Activated CD8-positive, alpha-beta T cell treated with anti-CD3 and anti-CD28 coated beads for 36 hours (primary cell): ENCODE measurements at regions not wholly inside any gene's neighbourhood (a gene's known extent, or its start where the extent isn't known, plus 50 kb on each side); places are given as distances from the start of the nearest gene placed in this dataset.

Experiments
- ATAC-seq: fragments of 200-7000 bp; cut with Tn5 transposase; one replicate; pipeline ENCODE4 v1.10.0; 2021; ENCODE audit warnings: mild to moderate bottlenecking, moderate library complexity
- CTCF ChIA-PET: fragments of 350-600 bp; sonication (Branson Sonifier 250); formaldehyde crosslinking; loops from one replicate; lab custom pipeline; 2021; ENCODE audit warnings: antibody characterized with exemption; lab: Charles Lee
- POLR2A ChIA-PET: fragments of 350-600 bp; sonication (Branson Sonifier 250); formaldehyde crosslinking; loops from one replicate; lab custom pipeline; 2021; ENCODE audit warnings: antibody characterized with exemption; lab: Charles Lee
- DNase-seq: peaks from one replicate; pipeline ENCODE4 v3.0.0-alpha.2; 2020
- H3K27ac Mint-ChIP-seq: one replicate; pipeline ENCODE4 v1.8.0; 2021; ENCODE audit warnings: mild to moderate bottlenecking, mixed read lengths
- H3K27me3 Mint-ChIP-seq: one replicate; pipeline ENCODE4 v1.8.0; 2021; ENCODE audit warnings: mixed read lengths
- H3K36me3 Mint-ChIP-seq: one replicate; pipeline ENCODE4 v1.8.0; 2021; ENCODE audit warnings: low read depth, mixed read lengths
- H3K4me1 Mint-ChIP-seq: one replicate; pipeline ENCODE4 v1.8.0; 2021; ENCODE audit warnings: low read depth, mixed read lengths
- H3K4me3 Mint-ChIP-seq: one replicate; pipeline ENCODE4 v1.8.0; 2021; ENCODE audit warnings: mild to moderate bottlenecking, moderate library complexity, mixed read lengths
- H3K9me3 Mint-ChIP-seq: one replicate; pipeline ENCODE4 v1.8.0; 2021; ENCODE audit warnings: mixed read lengths
- intact Hi-C: fragments of 100-400 bp; cut with micrococcal nuclease; formaldehyde crosslinking; loops from one replicate; pipeline ENCODE4 v1.10.0; 2022
- TF ChIP-seq, protein P1 (sequence below): fragments of 200-600 bp; IDR thresholded peaks from one replicate; pipeline ENCODE4 v1.8.0; 2022; ENCODE audit warnings: antibody characterized with exemption, mild to moderate bottlenecking

DNA sequence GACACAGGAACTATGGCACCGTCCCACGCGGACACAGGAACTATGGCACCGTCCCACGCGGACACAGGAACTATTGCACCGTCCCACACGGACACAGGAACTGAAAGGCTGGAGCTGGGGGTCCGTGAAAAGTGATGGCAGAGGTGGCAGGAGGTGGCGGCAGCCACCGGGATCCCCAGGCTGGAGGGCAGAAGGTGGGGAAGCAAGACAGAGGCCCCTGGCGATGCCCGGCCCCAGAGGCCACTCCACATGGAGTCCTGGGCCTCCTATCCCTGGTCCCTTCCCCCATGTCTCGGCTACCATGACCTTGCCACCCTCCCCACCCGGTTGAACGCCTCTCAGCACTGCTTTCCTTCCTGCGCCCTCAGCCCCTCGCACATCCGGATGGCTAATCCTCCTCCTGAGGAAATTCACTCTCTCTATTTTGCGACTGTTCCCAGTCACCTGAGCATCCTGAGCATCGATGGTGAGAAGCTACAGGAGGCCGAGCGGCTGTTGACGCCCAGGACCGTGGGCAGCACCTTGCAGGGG, 181.4 kb downstream of the TMEM18 start:
- no peak overlapping the region for H3K4me3 Mint-ChIP-seq
- no peak for DNase-seq

GRCh38 chr2:494853-495252, 182.4 kb downstream of the TMEM18 start:
- TF ChIP-seq, protein P1, sequence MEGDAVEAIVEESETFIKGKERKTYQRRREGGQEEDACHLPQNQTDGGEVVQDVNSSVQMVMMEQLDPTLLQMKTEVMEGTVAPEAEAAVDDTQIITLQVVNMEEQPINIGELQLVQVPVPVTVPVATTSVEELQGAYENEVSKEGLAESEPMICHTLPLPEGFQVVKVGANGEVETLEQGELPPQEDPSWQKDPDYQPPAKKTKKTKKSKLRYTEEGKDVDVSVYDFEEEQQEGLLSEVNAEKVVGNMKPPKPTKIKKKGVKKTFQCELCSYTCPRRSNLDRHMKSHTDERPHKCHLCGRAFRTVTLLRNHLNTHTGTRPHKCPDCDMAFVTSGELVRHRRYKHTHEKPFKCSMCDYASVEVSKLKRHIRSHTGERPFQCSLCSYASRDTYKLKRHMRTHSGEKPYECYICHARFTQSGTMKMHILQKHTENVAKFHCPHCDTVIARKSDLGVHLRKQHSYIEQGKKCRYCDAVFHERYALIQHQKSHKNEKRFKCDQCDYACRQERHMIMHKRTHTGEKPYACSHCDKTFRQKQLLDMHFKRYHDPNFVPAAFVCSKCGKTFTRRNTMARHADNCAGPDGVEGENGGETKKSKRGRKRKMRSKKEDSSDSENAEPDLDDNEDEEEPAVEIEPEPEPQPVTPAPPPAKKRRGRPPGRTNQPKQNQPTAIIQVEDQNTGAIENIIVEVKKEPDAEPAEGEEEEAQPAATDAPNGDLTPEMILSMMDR: no peak
- Mint-ChIP-seq H3K27me3 (peaks cover 4% of the 10 kb centered on the region), H3K9me3 (no peaks in the 10 kb centered on the region), H3K4me3 (no peak overlapping the region), H3K36me3 (no peaks in the 10 kb centered on the region), H3K4me1 (no peaks in the 10 kb centered on the region), H3K27ac (no peak overlapping the region)
- ChIA-PET POLR2A (no interaction called here), CTCF (no interaction called here)
- ATAC-seq: no peak
- DNase-seq: no peak
- intact Hi-C loops: no loop called here

More for the DNA sequence above, 181.4 kb downstream of the TMEM18 start:
- H3K27me3 Mint-ChIP-seq: peaks cover 4% of the 10 kb centered on the region
- no peak for ATAC-seq
- no peaks in the 10 kb centered on the region for H3K36me3 Mint-ChIP-seq
- TF ChIP-seq, protein P1: no peak
- H3K4me1 Mint-ChIP-seq: no peaks in the 10 kb centered on the region
- ChIA-PET CTCF (no interaction called here), POLR2A (no interaction called here)
- no peak overlapping the region for H3K27ac Mint-ChIP-seq
- no peaks in the 10 kb centered on the region for H3K9me3 Mint-ChIP-seq
- intact Hi-C loops: no loop called here

GRCh38 chr2:493228-493627, 184.0 kb downstream of the TMEM18 start:
- no peak overlapping the region for H3K27ac Mint-ChIP-seq
- H3K36me3 Mint-ChIP-seq: no peaks in the 10 kb centered on the region
- ATAC-seq (no peak), DNase-seq (no peak)
- H3K27me3 Mint-ChIP-seq: peaks cover 2% of the 10 kb centered on the region
- H3K4me1 Mint-ChIP-seq: no peaks in the 10 kb centered on the region
- intact Hi-C loops: no loop called here
- POLR2A ChIA-PET: no interaction called here
- TF ChIP-seq, protein P1: no peak
- CTCF ChIA-PET: interaction anchor here (1.2 kb wide), 1 partner anchor 14 kb away, joined by 4 read pairs; no protein-coding TSS in a partner anchor
- H3K4me3 Mint-ChIP-seq: no peak overlapping the region
- no peaks in the 10 kb centered on the region for H3K9me3 Mint-ChIP-seq

DNA sequence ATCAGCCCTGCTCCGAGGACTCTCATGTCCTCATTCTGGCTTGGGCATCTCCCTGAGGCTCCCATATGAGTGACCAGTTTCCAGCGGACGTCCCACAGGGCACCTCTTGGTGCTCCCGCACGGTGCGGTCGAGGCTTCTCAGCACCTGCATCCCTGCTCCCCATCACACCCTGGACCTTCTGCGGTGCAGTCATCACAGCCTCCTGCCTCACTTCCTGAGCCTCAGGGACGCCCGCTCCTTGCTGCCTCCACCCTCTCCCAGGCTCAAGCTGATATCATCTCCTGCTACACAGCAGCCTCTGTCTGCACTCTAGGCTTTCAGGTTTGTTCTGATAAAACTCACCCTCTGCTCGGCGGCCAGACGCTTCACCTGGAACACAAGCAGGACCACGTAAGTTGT, 185.0 kb downstream of the TMEM18 start:
- Mint-ChIP-seq H3K4me3 (no peak overlapping the region), H3K36me3 (no peaks in the 10 kb centered on the region), H3K4me1 (no peaks in the 10 kb centered on the region), H3K9me3 (no peaks in the 10 kb centered on the region), H3K27ac (no peak overlapping the region), H3K27me3 (peaks cover 2% of the 10 kb centered on the region)
- CTCF ChIA-PET: interaction anchor here (1.2 kb wide), 1 partner anchor 12 kb away, joined by 4 read pairs; no protein-coding TSS in a partner anchor
- no peak for ATAC-seq
- POLR2A ChIA-PET: no interaction called here
- no peak for DNase-seq
- TF ChIP-seq, protein P1: no peak
- intact Hi-C loops: no loop called here

- no peak overlapping the region for H3K4me3 Mint-ChIP-seq
- TF ChIP-seq, protein P1: no peak
- no peaks in the 10 kb centered on the region for H3K4me1 Mint-ChIP-seq
- ATAC-seq: no peak
- ChIA-PET CTCF (no interaction called here), POLR2A (no interaction called here)
- no peaks in the 10 kb centered on the region for H3K36me3 Mint-ChIP-seq
- no peak overlapping the region for H3K27ac Mint-ChIP-seq
- no peaks in the 10 kb centered on the region for H3K9me3 Mint-ChIP-seq
- H3K27me3 Mint-ChIP-seq: peaks cover 2% of the 10 kb centered on the region
- no peak for DNase-seq
- intact Hi-C loops: no loop called here
Observed at GRCh38 chr2:489838-490237, 187.4 kb downstream of the TMEM18 start.
